ENCODE measurements at regions not wholly inside any gene's neighbourhood (a gene's known extent, or its start where the extent isn't known, plus 50 kb on each side); places are given as distances from the start of the nearest gene placed in this dataset.

- peaks cover 16% of the 10 kb centered on the region for H3K9me3 Mint-ChIP-seq
- no peak overlapping the region for H3K4me3 Mint-ChIP-seq
- no peaks in the 10 kb centered on the region for H3K27me3 Mint-ChIP-seq (ENCODE audit: low read depth)
- DNase-seq (ENCODE audit: low spot score in 2 of 2, unreplicated experiment in 2 of 2): no peak
- no peaks in the 10 kb centered on the region for H3K36me3 Mint-ChIP-seq
- no peaks in the 10 kb centered on the region for H3K4me1 Mint-ChIP-seq
- no peak for TF ChIP-seq CTCF (IDR thresholded peaks at IDR 0.05; ENCODE audit: unreplicated experiment)
- H3K27ac Mint-ChIP-seq: no peak overlapping the region
These were observed 54.4 kb upstream of the GTSF1L start for GRCh38 chr20:43781215-43781614.

- no peak overlapping the region for H3K4me3 Mint-ChIP-seq
These were observed 51.6 kb upstream of the GTSF1L start for GRCh38 chr20:43778375-43778774.

GRCh38 chr20:43776691-43777090 is 49.9 kb upstream of the GTSF1L start:
- Mint-ChIP-seq H3K27me3 (ENCODE audit: low read depth) (peaks cover 23% of the 10 kb centered on the region), H3K4me3 (no peak overlapping the region), H3K27ac (no peak overlapping the region), H3K9me3 (peaks cover 16% of the 10 kb centered on the region), H3K36me3 (no peaks in the 10 kb centered on the region), H3K4me1 (no peaks in the 10 kb centered on the region)
- DNase-seq (ENCODE audit: low spot score in 2 of 2, unreplicated experiment in 2 of 2): no peak
- no peak for TF ChIP-seq CTCF (IDR thresholded peaks at IDR 0.05; ENCODE audit: unreplicated experiment)

More at GRCh38 chr20:43778375-43778774, 51.6 kb upstream of the GTSF1L start:
- Mint-ChIP-seq H3K36me3 (no peaks in the 10 kb centered on the region), H3K27me3 (ENCODE audit: low read depth) (peaks cover 12% of the 10 kb centered on the region), H3K9me3 (peaks cover 16% of the 10 kb centered on the region), H3K4me1 (no peaks in the 10 kb centered on the region), H3K27ac (no peak overlapping the region)
- no peak for TF ChIP-seq CTCF (IDR thresholded peaks at IDR 0.05; ENCODE audit: unreplicated experiment)
- no peak for DNase-seq (ENCODE audit: low spot score in 2 of 2, unreplicated experiment in 2 of 2)

Data from mesothelial cell of epicardium (in vitro differentiated cells).